ENCODE measurements at regions not wholly inside any gene's neighbourhood (a gene's known extent, or its start where the extent isn't known, plus 50 kb on each side); places are given as distances from the start of the nearest gene placed in this dataset.
"Not testable (repeated sequence)": the region's sequence is repeated elsewhere in the genome, so short reads cannot be mapped to it uniquely, and the experiment has no call there.

DNA sequence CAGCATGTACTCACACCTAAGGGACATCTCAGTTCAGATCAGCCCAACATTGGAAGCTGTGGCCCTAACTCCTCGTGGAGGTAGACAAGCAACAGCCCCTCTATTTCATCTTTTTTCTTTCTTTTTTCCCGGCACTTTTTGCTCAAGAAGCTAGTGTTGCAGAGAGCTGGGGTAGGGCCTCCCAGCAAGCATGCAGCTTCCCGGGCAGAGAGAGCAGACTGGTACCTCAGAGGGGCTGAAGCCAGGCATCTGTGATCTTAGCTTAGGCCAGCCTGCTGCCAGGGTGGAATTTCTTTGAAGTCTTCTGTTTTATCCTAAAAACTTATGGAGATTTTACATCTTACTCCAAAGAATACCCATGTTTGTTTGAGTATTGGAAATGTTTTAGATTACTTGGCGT is 195.4 kb downstream of the C16orf95 start:
- DNase-seq (ENCODE audit: low read depth in 2 of 3, low spot score in 1 of 3): no peak

DNA sequence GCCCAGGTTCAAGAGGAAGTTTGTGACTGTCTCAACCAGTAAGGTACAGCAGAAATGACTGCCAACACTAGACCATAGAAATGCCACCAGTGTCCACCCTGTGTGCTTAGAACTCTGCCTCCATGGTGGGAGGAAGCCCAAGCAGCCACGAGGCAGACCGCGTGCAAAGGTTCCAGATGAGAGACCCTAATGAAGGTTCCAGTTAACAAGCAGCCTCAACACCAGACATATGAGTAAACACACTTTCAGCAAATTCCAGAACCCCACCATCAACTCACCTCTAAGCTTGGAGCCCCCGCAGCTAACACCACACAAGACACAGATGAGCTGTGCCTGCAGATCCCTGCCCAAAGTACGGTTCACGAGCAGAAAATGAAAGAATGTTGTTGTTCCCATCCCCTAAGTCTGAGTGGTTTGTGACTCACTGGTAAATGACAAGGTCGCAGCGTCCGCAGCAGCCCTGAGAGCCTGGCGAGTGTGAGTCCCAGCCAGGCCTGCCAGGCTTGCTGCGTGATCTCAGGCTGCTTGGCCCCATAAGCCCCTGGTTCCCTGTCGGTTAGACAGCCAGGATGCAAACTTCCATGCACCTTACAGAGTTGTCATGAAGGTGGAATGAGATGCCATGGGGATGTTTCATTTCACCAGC is 193.7 kb downstream of the C16orf95 start:
- DNase-seq (ENCODE audit: low read depth in 2 of 3, low spot score in 1 of 3): no peak

DNA sequence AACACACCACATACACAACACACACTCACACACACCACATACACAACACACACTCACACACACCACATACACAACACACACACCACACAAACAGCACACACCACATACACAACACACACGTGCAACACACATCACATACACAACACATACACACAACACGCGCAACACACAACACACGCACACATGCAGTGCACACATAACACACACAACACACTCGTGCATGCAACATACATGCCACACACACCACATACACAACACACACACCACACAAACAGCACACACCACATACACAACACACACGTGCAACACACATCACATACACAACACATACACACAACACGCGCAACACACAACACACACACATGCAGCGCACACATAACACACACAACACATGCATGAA is 192.8 kb downstream of the C16orf95 start:
- DNase-seq (ENCODE audit: low read depth in 2 of 3, low spot score in 1 of 3): not testable (repeated sequence)

DNA sequence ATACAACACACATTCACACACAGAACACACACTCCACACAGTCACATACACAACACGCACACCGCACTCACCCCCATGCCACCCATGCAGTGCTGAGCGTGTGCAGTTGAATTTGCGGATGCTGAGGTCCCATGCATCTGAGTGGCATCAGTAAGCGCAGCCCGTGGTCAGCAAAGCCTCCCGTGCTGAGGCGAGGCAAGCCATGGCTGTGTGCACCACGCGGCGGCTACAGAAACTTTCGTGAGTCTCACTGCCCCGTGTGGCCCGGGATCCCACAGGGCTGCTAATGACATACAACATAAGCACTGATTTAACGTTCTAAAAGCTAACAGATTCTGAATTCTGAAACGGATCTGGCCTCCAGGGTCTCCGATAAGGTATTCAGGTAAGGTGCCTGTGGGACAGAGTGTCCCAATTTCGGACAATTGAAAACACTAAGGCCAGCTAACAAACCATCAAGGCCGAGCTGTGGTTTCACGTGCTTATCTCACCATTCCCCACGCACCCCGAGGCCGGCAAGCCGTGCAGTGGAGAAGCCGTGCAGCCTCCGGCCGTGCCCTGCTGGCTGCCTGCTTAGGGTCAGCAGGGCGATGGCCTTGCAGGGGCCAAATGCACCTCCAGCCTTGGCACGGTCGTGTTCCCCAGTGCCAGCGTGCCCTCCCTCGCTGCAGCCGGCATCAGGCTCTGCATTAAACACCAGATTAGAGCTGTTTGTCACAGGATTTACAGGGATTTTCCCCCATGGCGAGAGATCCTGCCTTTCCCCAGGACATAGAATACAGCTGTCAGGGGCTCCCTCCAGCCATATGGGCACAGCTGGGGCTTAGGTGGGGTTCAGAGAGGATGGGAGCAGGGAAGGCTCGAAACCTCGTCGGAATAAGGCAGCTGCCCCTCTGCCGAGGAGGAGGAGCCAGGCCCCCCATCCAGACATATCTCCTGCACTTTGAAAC is 191.7 kb downstream of the C16orf95 start:
- no peak for DNase-seq (ENCODE audit: low read depth in 2 of 3, low spot score in 1 of 3)

DNA sequence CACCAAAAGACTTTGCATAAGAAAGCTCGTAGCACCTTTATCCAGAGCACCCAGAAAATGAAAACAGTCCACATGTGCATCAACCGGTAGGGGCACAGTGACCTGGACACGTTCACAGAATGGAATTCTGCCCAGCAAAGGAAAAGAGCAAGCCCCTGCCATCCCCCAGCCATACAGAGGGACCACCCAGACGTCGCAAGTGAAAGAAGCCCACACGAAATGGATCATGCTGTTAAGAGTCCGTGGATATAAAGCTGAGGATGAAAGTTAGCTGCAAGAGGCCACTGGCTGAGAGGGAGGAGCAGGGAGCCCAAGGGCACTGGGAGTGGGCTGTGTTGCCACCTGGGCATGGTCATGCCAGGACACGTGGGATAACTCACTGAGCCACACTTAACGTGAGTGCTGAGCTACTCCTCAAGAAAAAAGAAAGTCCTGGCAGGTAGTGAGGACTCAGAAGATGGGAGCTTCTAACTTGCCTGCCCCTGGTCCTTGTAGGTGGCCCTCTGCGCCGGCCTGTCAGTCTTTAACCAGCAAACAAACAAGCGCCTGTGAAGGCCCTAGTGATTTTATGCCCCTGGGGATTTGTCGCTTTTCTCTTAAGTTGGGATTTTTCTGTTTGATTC is 190.7 kb downstream of the C16orf95 start:
- no peak for DNase-seq (ENCODE audit: low read depth in 2 of 3, low spot score in 1 of 3)

DNA sequence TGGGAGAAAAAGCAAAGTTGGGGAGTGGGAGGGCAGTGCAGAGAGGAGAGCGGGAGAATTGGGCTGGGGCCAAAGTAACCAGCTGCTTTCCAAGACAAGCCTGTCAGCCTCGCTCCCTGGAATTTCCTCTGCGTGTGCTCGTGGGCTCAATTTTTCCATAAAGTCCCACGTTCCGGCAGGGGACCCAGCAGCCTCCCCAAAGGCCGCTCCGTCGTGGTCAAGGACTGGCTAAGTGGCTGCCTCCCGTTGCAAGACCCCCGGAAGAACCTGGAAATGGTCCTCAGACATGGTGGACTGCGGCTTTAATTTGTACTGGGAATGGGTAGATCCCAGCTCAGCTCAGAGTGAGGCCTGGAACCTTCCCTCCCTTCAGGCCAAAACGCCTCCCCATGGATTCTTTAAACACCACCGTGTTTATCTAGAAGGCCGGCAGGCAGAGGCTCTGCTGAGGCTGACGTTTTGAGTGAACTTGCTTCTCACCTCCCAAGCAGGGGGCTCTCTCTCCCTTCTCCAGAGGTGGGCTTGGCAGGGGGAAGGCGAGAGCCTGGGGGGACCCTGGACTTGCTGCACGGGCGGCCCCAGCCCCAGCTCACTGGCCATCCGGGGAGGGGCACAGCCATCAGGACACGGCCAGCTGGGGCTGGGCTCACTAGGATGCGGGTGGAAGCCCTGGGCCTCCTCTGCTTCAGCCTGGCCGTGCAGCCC is 190.0 kb downstream of the C16orf95 start:
- DNase-seq (ENCODE audit: low read depth in 2 of 3, low spot score in 1 of 3): no peak

DNA sequence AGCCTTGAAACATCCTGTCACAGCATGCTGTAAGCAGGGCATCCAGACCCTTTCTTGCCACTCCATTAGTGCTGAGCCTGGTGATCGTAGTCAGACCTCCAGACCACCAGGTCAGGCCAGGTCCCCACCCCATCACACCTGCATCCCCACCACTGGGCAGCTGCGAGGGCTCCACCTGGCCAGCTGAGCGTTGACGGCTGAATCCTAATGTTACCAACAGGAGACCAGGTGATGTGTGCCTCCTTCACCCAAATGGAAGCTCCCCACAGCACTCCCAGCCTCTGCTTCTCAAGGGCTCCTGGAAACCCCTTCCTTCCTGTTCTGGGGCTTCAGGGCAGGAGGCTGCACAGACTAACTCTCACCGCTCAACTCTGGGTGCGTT is 189.4 kb downstream of the C16orf95 start:
- no peak for DNase-seq (ENCODE audit: low read depth in 2 of 3, low spot score in 1 of 3)

DNA sequence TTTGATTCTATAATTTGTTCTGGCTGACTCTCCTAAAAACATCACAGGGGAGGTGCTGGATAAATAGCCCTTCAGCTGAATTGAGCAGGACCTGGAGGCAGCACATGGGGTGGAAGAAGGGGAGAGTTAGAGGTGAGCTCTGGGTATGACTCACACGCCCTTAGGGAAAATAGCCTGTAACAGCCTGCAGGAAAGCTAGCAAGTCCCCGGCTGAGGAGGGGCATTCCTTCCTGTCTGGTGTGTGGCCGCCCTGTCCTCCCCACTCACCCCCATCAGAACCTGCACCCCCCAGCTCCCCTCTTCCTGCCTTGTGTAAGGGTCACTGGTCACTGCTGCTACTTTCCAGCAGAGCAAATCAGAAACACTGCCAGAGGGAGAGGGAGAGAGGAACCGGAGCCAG is 187.4 kb downstream of the C16orf95 start:
- DNase-seq (ENCODE audit: low read depth in 2 of 3, low spot score in 1 of 3): no peak

DNA sequence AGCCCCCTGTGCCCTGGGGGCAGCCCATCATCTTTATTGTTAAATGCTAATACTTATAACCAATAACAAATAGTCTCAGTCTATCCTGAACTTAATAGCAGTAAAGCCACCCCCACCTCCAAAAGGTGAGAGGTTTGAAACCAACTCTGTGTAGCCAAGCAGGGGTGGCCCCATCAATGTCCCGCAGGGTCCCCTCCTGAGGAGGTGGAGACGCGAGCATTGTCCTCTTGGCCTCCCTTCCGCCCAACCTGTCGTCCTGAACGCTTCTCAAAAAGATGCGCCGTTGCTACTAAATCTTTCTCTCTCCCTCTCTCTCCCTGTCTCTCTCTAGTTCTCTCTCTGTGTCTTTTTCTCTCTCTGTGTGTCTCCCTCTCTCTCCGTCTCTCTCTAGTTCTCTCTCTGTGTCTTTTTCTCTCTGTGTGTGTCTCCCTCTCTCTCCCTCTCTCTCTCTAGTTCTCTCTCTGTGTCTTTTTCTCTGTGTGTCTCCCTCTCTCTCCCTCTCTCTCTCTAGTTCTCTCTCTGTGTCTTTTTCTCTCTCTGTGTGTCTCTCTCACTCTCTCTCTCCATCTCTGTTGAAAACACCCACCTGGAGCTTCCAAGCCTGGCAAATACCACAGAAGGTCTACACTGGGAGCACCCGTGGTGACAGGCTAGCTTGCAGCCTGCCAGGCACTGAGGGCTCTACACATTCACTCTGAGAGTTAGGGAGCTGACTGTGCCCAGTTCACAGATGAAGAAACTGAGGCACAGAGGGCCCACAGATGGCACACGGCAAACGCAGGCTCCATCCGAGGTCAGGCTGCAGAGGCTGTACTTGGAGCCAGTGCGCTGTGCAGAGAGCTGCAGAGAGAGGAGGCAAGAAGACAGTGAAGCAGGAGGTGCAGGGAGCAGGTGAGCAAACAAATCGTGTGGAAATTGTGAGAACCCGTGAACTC is 185.9 kb downstream of the C16orf95 start:
- DNase-seq (ENCODE audit: low read depth in 2 of 3, low spot score in 1 of 3): no peak

DNA sequence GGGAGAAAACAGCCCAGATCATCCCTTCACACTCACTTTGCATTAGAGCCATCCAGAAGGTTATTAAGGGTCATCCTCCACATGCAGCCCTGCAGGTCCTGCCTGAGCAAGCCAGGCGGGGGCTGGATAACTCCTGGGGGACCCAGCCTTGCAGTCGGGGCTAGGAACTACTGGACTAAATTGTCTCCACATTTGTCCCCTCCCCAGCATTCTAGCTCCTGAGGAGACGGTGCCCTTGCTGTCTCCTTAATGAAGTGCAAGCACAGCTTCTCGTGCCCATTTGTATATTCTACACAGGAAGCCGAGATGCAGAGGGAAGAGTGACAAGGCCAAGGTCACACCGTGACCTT is 185.2 kb downstream of the C16orf95 start:
- no peak for DNase-seq (ENCODE audit: low read depth in 2 of 3, low spot score in 1 of 3)

DNA sequence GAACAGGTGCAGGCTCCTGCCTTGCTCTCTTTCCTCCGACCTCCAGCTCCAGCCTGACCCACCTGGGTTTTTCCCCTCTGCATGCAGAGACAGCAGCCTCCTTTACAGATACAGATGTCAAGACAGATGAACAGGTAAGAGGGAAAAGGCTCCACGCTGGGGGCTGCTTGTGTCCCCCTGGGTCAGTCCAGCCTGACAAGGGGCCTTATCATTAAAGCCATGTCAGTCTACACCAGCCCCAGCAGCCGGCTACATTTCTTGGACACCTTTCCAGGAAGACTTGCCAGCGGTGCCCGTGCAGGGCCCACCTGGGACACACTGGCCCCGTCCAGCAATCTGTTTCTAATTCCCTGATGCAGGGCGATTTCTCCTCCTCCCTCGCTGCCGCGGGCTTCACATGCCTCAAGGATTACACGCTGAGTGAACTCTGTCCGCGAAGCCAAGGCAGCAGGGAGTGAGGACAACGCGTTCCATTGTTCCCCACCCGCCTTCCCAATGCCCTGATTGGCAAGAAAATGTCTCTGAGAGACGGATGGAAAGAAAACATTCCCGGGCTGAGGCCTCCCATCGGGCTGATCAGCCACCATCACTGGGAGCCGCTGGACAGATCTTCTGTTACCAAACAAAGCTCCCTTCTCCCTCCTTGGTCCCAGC is 184.7 kb downstream of the C16orf95 start:
- DNase-seq (ENCODE audit: low read depth in 2 of 3, low spot score in 1 of 3): no peak

DNA sequence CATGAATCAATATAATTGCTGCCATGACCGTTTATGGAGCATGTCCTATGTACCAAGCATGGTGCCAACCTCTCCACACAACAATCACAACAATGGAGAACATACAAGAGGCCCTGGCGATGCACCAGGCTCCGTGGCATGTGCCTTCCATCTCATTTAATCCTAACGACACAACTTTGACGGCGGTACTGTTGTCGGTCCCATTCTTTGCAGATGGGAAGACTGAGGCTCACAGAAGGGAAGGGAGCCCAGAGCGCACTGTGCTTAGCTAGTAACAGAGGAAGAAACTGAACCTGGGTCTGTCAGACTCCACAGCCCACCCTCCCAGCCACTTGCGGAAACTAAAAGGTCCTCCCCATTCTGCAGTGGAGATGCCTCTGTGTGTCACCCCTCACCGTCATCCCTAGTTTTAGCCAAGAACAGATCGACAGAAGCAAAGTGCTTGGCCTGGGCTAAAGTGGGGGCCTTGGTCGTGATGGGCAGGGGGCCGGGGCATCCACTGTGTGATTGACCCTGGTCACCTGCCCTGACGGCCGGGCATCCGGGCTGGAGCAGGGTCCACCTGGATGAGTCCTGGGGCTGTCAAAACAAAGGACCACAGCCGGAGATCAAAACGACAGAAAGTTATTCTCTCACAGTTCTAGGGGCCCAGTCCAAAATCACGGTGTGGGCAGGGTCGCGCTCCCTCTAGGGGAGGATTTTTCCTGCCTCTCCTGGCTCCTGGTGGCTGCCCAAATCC is 183.9 kb downstream of the C16orf95 start:
- no peak for DNase-seq (ENCODE audit: low read depth in 2 of 3, low spot score in 1 of 3)

DNA sequence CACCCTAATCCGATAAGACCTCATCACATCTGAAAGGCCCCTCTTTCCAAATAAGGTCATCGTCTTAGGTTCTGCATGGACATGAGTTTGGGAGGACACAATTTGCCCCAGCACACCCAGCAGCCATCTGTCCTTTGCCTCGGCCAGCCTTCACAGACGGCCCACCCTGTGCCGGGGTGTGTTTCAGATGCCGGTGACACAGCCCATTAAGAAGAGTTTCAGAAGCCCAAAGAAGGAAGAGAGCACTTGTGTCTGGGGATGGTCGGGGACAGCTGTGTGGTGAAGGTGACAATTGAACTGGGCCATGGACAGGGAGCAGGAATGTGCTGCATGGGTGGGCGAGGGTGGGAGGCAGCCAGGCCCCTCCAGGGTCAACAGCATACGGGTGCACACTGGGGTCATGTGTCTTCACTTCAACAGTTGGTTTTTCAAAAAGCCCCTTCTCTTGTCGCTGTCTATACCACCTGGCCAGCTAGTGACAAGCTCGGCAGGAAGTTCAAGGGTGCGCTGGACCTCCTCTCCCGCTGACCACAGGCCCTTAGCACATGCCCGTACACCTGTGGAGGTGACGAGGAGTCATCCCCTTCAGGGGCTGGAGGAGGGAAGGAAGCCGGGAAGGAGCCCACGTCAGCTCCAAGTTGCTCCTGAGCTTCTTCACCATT is 183.1 kb downstream of the C16orf95 start:
- no peak for DNase-seq (ENCODE audit: low read depth in 2 of 3, low spot score in 1 of 3)

DNA sequence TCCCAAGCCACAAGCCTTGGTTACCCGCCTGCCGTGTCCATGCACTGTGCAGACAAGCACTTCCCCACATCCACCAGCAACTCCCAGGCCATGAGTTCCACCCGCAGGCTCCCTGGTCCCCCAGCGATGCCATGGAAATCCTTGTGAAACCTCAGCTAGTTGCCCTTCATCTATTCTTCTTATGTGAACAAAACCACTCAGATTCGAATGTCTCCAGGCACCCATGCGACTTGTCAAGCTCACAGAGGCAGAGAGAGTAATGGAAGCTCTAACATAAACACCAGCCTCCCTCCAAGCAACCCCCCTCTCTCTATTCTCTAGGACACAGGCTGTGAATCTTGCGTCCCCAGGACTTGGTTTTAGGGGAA is 182.6 kb downstream of the C16orf95 start:
- no peak for DNase-seq (ENCODE audit: low read depth in 2 of 3, low spot score in 1 of 3)

DNA sequence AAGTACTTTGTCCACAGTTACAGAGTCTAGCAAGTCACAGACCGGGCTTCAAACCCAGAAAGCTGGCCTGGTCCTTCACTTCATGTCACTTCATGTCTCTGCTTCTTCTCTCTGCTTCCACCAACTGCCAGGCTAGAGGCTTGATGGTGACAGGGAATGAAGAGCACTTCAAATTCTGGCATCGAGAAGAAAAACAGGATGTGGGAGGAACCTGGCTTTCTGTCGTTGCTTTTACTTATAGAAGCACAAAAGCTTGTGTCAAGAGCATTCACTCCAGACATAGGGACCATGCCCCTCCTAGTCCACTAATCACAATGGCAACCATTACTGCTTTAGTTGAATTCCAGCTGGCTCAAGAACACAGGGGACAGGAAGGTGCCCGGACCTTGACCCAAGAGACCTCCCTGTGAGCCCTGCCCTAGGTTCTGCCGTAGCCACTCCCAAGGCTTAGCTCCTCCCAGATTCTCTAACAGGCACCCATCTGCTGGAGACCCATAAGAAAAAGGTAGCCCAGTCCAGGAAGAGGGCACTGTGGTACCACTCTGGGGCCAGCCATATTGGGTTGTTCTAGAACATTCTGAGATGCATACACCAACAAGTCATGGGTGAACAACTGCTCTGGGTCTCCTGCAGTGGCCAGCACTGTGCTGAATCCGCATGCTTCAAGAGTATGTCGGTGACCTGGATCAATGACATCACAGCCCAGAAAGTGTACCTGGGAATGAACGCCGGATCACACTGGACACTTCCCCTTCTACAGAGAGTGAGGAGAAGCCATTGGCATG is 181.8 kb downstream of the C16orf95 start:
- no peak for DNase-seq (ENCODE audit: low read depth in 2 of 3, low spot score in 1 of 3)

DNA sequence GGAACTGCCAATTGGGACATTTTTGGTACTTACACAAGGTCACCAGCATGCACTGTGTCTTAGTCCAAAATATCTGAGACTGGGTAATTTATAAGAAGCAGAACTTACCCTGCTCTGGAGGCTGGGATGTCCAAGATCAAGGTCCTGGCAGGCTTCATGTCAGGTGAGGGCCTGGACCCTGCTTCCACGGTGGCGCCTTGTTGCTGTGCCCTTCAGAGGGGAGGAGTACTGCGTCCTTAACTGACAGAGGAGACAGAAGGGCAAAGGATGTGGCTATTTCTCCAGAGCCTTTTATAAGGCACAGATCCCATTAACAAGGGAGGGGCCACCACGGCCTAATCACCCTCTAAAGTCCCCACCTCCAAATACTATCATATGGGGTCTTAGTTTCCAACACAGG is 178.9 kb downstream of the C16orf95 start:
- no peak for DNase-seq (ENCODE audit: low read depth in 2 of 3, low spot score in 1 of 3)

DNA sequence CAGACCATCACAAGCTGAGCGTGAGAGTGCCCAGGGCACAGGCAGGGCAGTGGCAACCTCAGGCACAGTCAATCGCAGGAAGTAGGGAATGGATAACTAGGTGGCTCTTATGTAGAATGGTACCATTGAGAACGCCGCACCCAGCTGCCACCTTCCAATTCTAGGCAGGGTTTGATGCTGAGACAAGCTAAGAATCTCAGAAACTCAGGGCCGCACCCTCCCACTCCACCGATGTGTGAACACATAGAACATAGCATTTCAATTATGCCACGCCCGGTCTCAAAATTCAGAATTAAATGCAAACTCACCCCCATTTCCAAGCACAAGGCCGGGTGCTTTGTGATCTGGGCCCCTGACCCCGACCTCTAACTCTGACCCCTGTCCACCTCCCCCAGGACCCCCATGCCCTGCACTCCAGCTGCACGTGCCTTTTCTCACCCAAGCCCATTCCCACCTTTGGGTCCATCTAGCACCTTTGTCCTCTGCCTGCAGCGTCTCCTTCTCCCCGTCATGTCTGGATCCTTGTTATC is 178.4 kb downstream of the C16orf95 start:
- DNase-seq (ENCODE audit: low read depth in 2 of 3, low spot score in 1 of 3): no peak
